Mesenchymal stem cell (in vitro differentiated cells and primary cell): ENCODE measurements at regions not wholly inside any gene's neighbourhood (a gene's known extent, or its start where the extent isn't known, plus 50 kb on each side); places are given as distances from the start of the nearest gene placed in this dataset.
A peak's percentile ranks its signal among the peaks of the same experiment; 100 is the strongest.

ENCODE experiments used
- DNase-seq: peaks from one replicate; pipeline ENCODE4 v3.0.0-alpha.2; 2013
- H2AFZ ChIP-seq: one replicate; pipeline ENCODE4 v1.6.1; 2013; ENCODE audit warnings: low read depth, mild to moderate bottlenecking, control low read depth, inconsistent platforms, low read length, moderate library complexity
- H2AK5ac ChIP-seq: 2 replicates; pipeline ENCODE4 v1.6.1; 2013; ENCODE audit warnings: low read length, moderate library complexity, mild to moderate bottlenecking, inconsistent platforms; ENCODE audit not compliant: severe bottlenecking
- H2BK120ac ChIP-seq: one replicate; pipeline ENCODE4 v1.6.1; 2013; ENCODE audit warnings: low read depth, mild to moderate bottlenecking, inconsistent platforms, low read length, moderate library complexity
- H2BK12ac ChIP-seq, 2 experiments: one replicate each; pipeline ENCODE4 v1.6.1; 2013; ENCODE audit warnings: inconsistent platforms in 2 of 2, low read length in 2 of 2, mild to moderate bottlenecking in 2 of 2, moderate library complexity in 2 of 2, control low read depth in 1 of 2
- H2BK15ac ChIP-seq: one replicate; pipeline ENCODE4 v1.6.1; 2013; ENCODE audit warnings: mild to moderate bottlenecking, low read depth, inconsistent platforms; ENCODE audit not compliant: poor library complexity, severe bottlenecking
- H2BK5ac ChIP-seq: 2 replicates; pipeline ENCODE4 v1.6.1; 2013; ENCODE audit warnings: low read depth, mild to moderate bottlenecking, low read length, control low read depth, inconsistent platforms; ENCODE audit not compliant: poor library complexity, severe bottlenecking
- H3K14ac ChIP-seq, 2 experiments: one replicate each; pipeline ENCODE4 v1.6.1; 2013; ENCODE audit warnings: inconsistent platforms in 2 of 2, low read length in 2 of 2, control low read depth in 1 of 2, mild to moderate bottlenecking in 1 of 2, moderate library complexity in 1 of 2
- H3K18ac ChIP-seq, 2 experiments: one replicate each; pipeline ENCODE4 v1.6.1; 2013; ENCODE audit warnings: inconsistent platforms in 2 of 2, low read length in 2 of 2, control low read depth in 1 of 2, low read depth in 1 of 2, mild to moderate bottlenecking in 1 of 2
- H3K23ac ChIP-seq, 2 experiments: one replicate each; pipeline ENCODE4 v1.6.1; 2013; ENCODE audit warnings: inconsistent platforms in 2 of 2, low read length in 2 of 2, mild to moderate bottlenecking in 2 of 2, moderate library complexity in 2 of 2, control low read depth in 1 of 2
- H3K27ac ChIP-seq: 2 replicates; pipeline ENCODE4 v1.5.1; 2013; ENCODE audit warnings: mild to moderate bottlenecking, moderate library complexity, low read length, control low read depth, inconsistent platforms; ENCODE audit not compliant: poor library complexity, severe bottlenecking
- H3K27me3 ChIP-seq, 2 experiments: 2 replicates each; pipeline versions ENCODE4 v1.6.1 to v1.7.0; 2013; ENCODE audit warnings: low read length in 2 of 2, mild to moderate bottlenecking in 2 of 2, moderate library complexity in 2 of 2, control low read depth in 1 of 2, inconsistent platforms in 1 of 2; ENCODE audit not compliant: control insufficient read depth in 1 of 2, insufficient read depth in 1 of 2
- H3K36me3 ChIP-seq, 2 experiments: 2 replicates each; pipeline versions ENCODE4 v1.6.1 to v1.7.0; 2013; ENCODE audit warnings: low read length in 2 of 2, control low read depth in 1 of 2, inconsistent platforms in 1 of 2, low read depth in 1 of 2, mild to moderate bottlenecking in 1 of 2; ENCODE audit not compliant: insufficient read depth in 2 of 2, control insufficient read depth in 1 of 2
- H3K4ac ChIP-seq, 2 experiments: one replicate each; pipeline ENCODE4 v1.6.1; 2013; ENCODE audit warnings: inconsistent platforms in 2 of 2, low read length in 2 of 2, mild to moderate bottlenecking in 2 of 2, moderate library complexity in 2 of 2, control low read depth in 1 of 2, low read depth in 1 of 2
- H3K4me1 ChIP-seq: 2 replicates; pipeline ENCODE4 v1.6.1; 2013; ENCODE audit warnings: low read depth, low read length, control low read depth; ENCODE audit not compliant: control insufficient read depth, insufficient read depth
- H3K4me2 ChIP-seq: 2 replicates; pipeline ENCODE4 v1.6.1; 2013; ENCODE audit warnings: low read length, mild to moderate bottlenecking, inconsistent platforms; ENCODE audit not compliant: poor library complexity, severe bottlenecking
- H3K4me3 ChIP-seq, 2 experiments: 2 replicates each; pipeline versions ENCODE4 v1.5.1 to v1.7.0; 2013; ENCODE audit warnings: low read length in 2 of 2, mild to moderate bottlenecking in 2 of 2, control low read depth in 1 of 2, low read depth in 1 of 2; ENCODE audit not compliant: insufficient read depth in 1 of 2
- H3K79me1 ChIP-seq: replicated peaks from 2 replicates; pipeline ENCODE4 v1.6.1; 2013; ENCODE audit warnings: mild to moderate bottlenecking, control low read depth, low read length, inconsistent platforms; ENCODE audit not compliant: poor library complexity, severe bottlenecking
- H3K9ac ChIP-seq: 2 replicates; pipeline ENCODE4 v1.7.0; 2013; ENCODE audit warnings: mild to moderate bottlenecking, low read length, moderate library complexity
- H3K9me3 ChIP-seq: 2 replicates; pipeline ENCODE4 v1.7.0; 2013; ENCODE audit warnings: mild to moderate bottlenecking, low read length; ENCODE audit not compliant: control insufficient read depth
- H4K8ac ChIP-seq: one replicate; pipeline ENCODE4 v1.6.1; 2013; ENCODE audit warnings: inconsistent platforms, mild to moderate bottlenecking, low read length, moderate library complexity
- H4K91ac ChIP-seq: one replicate; pipeline ENCODE4 v1.6.1; 2013; ENCODE audit warnings: mild to moderate bottlenecking, low read length, inconsistent platforms
- WGBS: methylation state at CpG from one replicate; pipeline ENCODE4 v1.1.7; 2013; ENCODE audit warnings: mixed read lengths; 5-methylcytosine and 5-hydroxymethylcytosine counted together

DNA sequence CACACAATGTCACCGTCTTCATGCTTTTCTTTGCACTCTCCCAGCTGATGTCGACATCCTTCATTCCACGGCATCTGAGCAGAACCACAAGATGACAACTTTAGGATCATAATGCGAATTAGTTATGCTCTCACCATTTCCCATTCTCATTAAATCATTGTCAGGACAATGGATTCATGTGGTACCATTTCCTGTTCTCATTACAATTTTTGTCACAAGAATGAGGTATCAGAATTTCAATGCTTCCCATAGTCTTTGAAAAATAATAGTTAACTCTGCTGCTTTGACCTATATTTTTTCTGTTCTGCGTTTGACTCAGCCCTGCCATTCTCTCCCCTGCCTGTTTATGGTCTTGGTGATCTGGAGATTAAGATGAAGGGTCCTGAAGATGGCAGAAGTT, 175.7 kb upstream of the MDFIC2 start:
- Histone ChIP-seq H3K9me3 (no peaks in the 10 kb centered on the region), H3K4ac (no peak overlapping the region), H3K9ac (no peak overlapping the region), H3K36me3 (no peaks in the 10 kb centered on the region), H3K27ac (no peak overlapping the region), H3K27me3 (peaks cover 3 to 12% of the 10 kb centered on the region in 2 experiments), H3K18ac (no peak overlapping the region), H2BK15ac (no peak overlapping the region), H3K4me2 (no peak overlapping the region), H2BK12ac (no peak overlapping the region), H3K14ac (no peak overlapping the region), H2BK120ac (no peak overlapping the region), H2AK5ac (no peak overlapping the region), H2AFZ (no peak overlapping the region), H4K8ac (no peak overlapping the region), H3K79me1 (no peaks in the 10 kb centered on the region), H3K4me1 (no peaks in the 10 kb centered on the region), H2BK5ac (no peak overlapping the region), H3K23ac (no peak overlapping the region), H4K91ac (no peak overlapping the region), H3K4me3 (no peak overlapping the region)
- WGBS = 78% methylated on average over 5 of the region's 5 CpGs
- DNase-seq = no peak

DNA sequence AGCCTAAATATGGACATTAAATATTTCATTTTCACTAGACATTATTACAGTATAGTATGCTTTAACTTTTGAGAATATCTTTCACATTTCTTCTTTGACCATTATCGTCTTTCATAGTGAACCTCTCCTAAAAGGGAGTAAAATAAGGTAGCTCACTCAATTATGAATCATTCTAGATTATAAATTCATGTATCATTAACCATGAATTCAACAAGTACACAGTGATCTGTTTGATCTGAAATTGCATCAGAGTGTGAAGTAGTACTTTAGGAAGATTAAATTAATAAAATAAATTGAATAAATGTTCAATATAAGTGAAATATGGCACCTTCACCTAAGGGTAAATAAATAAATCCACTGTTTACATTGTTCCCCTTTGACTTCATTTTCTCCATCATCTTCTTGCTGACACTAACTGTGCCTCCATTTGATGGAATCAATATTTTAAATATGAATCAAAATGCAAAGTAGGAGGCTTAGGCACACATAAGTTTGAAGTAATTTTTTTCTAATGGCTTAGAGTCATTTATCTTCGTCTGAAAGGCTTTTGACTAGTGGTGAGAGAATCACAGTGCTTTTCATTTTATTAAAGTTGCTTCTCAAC, 174.1 kb upstream of the MDFIC2 start:
- Histone ChIP-seq H3K27ac (no peak overlapping the region), H3K18ac (no peak overlapping the region), H3K27me3 (peaks cover 3 to 12% of the 10 kb centered on the region in 2 experiments), H3K4ac (no peak overlapping the region), H3K9me3 (no peaks in the 10 kb centered on the region), H2AK5ac (no peak overlapping the region), H2BK15ac (no peak overlapping the region), H3K14ac (no peak overlapping the region), H3K36me3 (no peaks in the 10 kb centered on the region), H3K79me1 (no peaks in the 10 kb centered on the region), H4K8ac (no peak overlapping the region), H3K23ac (no peak overlapping the region), H3K4me1 (no peaks in the 10 kb centered on the region), H3K9ac (no peak overlapping the region), H2BK5ac (no peak overlapping the region), H4K91ac (no peak overlapping the region), H2BK120ac (no peak overlapping the region), H3K4me3 (no peak overlapping the region), H3K4me2 (no peak overlapping the region), H2AFZ (no peak overlapping the region), H2BK12ac (no peak overlapping the region)
- no CpG with 5 or more reads among the region's 2 CpGs for WGBS
- DNase-seq = no peak

DNA sequence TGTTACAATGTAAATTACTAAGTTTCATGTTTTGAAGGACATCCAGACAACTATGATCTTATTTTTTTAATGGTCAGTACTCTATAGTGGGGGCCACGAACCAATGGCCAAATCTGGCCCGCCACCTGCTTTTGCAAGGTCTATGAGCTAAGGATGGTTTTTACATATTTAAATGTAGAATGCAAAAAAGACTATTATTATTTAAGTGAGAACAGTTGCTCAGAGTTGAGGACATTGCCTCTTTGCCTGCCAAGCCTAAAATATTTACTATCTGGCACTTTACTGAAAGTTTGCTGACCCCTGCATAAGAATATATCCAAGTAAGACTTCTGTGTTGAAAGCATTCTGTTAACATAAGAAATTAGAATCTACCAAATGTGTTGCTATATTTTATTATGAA, 163.7 kb upstream of the MDFIC2 start:
- H2BK120ac ChIP-seq = no peak overlapping the region
- WGBS = 100% methylated on average over 1 of the region's 2 CpGs
- no peak overlapping the region for H2AFZ ChIP-seq
- no peak overlapping the region for H3K27ac ChIP-seq
- no peak overlapping the region for H2BK15ac ChIP-seq
- no peak overlapping the region for H3K9ac ChIP-seq
- peaks cover 4% of the 10 kb centered on the region for H3K9me3 ChIP-seq
- H4K91ac ChIP-seq = no peak overlapping the region
- H2BK5ac ChIP-seq = no peak overlapping the region
- no peak overlapping the region for H3K23ac ChIP-seq
- H3K79me1 ChIP-seq = no peaks in the 10 kb centered on the region
- H3K27me3 ChIP-seq = no peaks in the 10 kb centered on the region
- H3K36me3 ChIP-seq = no peaks in the 10 kb centered on the region
- no peak for DNase-seq
- no peaks in the 10 kb centered on the region for H3K4me1 ChIP-seq
- H3K18ac ChIP-seq = no peak overlapping the region
- H2BK12ac ChIP-seq = no peak overlapping the region
- no peak overlapping the region for H3K4ac ChIP-seq
- no peak overlapping the region for H3K14ac ChIP-seq
- H3K4me3 ChIP-seq = no peak overlapping the region
- no peak overlapping the region for H3K4me2 ChIP-seq
- H2AK5ac ChIP-seq = no peak overlapping the region
- no peak overlapping the region for H4K8ac ChIP-seq

DNA sequence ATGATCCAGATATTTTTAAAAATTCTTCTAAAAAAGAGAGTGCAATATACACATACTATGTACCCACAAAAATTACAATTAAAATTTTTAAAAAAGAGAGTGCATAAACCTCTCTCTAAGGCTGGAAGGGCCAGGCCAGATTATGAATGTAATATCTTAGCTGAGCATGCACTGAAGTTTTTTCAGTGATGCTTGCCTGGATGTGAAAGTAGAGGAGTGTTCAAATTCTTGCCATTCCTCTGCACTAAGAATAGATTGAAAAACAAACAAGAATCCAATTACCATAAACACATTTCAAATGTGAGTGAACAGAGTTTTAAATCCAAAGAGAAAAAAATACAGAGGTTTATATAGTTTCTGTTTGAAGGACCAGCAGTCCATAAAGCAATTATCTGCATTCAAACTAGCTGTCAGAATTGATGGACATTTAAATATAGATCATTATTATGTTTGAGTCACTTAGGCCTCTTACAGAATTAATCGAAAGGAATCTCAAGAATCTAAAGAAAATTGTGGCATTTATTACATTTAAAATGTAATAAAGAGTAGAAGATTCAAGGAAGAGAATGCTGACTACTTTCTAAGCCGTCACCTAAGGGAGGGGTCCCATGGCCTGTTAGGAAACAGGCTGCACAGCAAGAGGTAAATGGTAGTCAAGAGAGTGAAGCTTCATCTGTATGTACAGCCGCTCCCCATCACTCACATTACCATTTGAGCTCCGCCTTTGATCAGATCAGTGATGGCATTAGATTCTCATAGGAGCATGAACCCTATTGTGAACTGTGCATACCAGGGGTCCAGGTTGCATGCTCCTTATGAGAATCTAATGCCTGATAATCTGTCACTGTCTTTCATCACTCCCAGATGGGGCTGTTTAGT, 159.3 kb upstream of the MDFIC2 start:
- Histone ChIP-seq H3K14ac (no peak overlapping the region), H4K8ac (no peak overlapping the region), H3K27me3 (no peaks in the 10 kb centered on the region), H3K79me1 (no peaks in the 10 kb centered on the region), H3K4me2 (no peak overlapping the region), H2AFZ (no peak overlapping the region), H3K27ac (no peak overlapping the region), H3K18ac (no peak overlapping the region), H2BK5ac (no peak overlapping the region), H2BK120ac (no peak overlapping the region), H2BK12ac (no peak overlapping the region), H4K91ac (no peak overlapping the region), H3K4ac (no peak overlapping the region), H3K9me3 (peaks cover 4% of the 10 kb centered on the region), H2BK15ac (no peak overlapping the region), H3K4me3 (no peak overlapping the region), H3K23ac (no peak overlapping the region), H3K36me3 (no peaks in the 10 kb centered on the region), H3K4me1 (no peaks in the 10 kb centered on the region), H3K9ac (no peak overlapping the region), H2AK5ac (no peak overlapping the region)
- DNase-seq = peak; percentile 8
- 94% methylated on average over 3 of the region's 4 CpGs for WGBS
